ENCODE measurements at regions not wholly inside any gene's neighbourhood (a gene's known extent, or its start where the extent isn't known, plus 50 kb on each side); places are given as distances from the start of the nearest gene placed in this dataset.
"Not testable (repeated sequence)": the region's sequence is repeated elsewhere in the genome, so short reads cannot be mapped to it uniquely, and the experiment has no call there.

DNA sequence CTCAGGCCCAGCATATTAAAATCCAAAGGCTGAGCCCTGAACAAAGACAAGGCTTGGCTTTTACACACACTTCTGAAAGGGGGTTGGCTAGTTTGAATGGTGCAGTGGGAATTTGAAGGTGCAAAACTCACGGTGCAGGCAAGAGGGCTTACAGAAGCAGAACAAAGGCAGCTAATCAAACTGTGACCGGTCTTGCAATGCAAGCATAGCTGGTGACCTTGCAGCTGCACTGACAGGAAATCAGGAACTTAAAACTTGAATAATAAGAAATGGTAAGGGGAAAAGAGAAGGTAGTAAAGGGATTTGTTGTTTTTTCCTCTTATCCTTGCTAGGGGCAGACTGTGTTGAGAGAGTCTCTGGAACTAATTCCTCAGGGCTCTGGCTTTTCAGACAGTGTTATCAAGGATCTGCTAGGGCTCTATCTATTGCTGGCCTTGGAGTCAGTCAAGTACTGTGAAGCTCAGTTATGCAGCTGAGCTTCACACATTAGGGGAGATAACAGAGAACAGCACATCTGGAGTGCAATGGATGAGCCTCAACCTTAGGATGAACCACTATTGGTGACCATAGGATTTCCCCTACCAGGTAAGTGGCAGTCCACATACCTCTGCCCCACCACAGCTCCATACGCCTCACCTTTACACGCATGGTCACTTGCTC lies 97.6 kb downstream of the PPIAL4G start:
- no peak for DNase-seq

DNA sequence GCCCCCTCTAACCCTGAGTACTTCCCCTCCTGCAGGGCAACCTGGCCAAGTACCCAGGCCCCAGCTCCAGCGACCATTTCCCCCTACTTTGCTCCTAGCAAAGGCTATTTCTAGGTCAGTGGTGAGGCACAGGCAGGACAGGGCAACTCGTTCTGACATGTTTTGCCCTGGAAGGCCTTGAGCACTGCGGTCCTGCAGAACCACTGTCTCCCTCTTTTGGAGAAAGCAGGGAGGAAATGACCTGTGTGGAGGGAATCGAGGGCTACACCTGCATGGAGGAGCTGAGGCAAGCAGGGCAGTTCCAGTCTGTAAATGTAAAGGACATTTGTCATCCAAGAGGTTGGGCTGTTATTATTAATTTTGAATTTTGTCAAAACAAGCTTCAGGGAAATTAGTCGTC lies 99.1 kb downstream of the PPIAL4G start:
- no peak for DNase-seq

DNA sequence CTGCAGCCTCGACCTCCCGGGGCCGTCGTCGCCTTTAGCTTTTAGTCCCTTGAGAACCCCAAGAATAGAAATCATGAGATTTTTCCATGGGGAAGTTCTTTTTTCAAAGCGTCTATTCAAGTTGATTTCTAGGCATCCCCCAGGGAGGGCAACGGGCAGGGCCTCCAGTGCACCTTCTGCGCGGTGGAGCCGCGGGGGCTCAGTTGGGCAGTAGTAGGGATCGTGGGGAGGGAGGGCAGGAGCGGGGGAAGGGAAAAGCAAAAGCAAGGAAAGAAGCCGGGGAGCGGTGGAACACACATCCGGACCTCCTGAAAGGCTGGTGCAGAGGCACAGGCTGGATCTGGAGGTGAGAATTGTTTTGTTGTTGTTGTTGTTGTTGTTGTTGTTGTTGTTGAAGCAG lies 103.4 kb downstream of the PPIAL4G start:
- no peak for DNase-seq

DNA sequence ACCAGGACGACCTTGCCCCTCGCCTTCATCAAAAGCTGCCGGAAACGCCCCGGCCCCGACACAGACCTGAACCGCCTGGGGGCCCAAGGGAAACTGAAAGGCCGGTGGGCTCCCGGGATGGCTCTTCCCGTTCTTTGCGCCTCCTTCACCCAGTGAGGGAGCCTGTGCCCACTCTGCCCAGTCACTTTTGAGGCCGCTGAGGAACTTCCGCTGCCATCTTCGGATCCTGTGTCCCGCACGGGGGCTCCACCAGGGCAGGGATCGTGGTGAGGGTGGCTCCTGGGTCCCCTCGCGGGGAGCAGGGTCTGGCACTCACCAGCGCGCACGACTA lies 104.0 kb downstream of the PPIAL4G start:
- no peak for DNase-seq

DNA sequence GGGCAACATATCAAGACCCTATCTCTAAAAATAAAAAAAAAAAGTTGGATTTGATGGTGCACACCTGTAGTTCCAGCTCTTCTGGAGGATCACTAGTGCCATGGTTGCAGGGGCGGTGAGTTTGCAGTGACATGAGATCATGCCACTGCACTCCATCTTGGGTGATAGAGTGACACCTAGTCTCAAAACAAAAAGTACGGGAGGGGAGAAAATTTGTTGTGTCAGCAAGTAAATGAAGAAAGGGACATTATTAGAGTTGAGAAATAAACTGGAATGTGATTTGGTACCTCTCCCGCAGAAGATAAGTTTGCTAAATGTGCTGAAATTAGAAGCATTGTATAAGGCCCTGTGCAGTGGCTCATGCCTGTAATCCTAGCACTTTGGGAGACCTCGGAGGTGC lies 105.1 kb downstream of the PPIAL4G start:
- DNase-seq, result not testable (repeated sequence)

DNA sequence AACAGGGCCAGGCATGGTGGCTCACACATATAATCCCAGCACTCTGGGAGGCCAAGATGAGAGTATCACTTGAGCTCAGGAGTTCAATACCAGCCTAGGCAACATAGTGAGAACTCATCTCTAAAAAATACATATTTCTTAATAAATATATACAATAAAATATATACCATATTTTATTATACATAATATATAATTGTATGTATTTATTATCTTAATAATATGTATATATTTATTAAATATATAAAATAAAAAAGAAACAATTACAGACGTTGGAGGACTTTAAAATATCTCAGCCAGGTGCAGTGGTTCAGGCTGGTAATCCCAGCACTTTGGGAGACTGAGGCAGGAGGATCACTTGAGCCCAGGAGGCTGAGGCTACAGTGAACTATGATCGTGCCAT lies 106.1 kb downstream of the PPIAL4G start:
- not testable (repeated sequence) for DNase-seq

DNA sequence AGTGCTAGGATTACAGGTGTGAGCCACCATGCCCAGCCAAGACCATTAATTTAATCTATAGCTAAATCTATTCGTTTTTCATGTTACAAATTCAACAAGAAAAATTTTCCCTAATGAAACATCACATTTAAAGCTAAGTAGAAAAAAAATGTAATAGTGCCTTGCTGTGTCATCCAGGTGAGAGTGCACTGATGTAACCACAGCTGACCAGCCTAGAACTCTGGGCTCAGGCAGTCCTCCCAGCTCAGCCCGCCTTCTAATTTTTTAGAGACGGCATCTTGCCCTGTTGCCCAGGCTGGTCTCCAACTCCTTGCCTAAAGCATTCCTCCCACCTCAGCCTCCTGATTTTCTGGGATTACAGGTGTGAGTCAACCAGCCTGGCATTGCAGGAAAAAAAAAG lies 109.0 kb downstream of the PPIAL4G start:
- no peak for DNase-seq

DNA sequence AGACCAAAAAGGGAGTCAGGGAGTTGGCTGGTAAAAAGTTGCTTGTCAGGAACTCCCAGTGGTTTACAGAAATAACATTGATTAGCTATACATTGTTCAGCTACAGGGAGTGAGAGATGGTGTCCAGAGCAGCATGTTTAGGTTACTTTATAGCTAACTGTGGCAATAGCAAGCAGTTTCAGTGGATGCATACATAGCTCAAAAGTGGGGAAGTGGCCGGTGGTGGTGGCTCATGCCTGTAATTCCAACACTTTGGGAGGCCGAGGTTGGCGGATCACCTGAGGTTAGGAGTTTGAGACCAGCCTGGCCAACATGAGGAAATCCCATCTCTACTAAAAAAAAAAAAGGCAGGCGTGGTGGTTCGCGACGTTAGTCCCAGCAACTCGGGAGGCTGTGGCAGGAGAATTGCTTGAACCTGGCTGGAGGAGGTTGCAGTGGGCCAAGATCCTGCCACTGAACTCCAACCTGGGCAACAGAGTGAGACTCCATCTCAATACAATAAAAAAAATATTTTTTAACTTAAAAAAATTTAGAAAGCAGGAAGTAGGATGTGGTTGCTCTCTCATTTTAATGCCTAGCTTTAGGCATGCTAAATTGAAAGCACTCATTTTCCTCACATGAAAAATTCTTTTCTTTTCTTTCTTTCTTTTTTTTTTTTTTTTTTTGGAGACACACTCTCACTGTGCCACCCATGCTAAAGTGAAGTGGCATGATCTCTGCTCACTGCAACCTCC lies 109.7 kb downstream of the PPIAL4G start:
- no peak for DNase-seq

DNA sequence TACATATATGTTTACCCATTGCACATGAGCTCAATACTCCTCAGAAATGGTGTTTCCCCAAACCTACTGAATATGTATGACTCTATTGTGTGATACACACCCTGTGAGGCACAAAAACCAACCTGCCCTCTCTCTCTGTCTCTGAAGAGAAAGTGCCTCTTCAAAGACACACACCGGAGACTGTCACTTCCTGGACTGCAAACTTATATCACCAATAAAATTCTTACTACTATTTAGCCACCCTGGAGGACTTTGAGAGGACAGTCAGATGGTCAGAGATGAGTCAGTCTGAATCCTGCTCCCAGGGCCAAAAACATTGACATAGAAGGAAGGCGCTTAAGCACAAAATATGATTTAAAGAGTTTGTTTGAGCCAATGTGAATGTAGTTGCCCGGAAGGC lies 110.4 kb downstream of the PPIAL4G start:
- DNase-seq, result no peak

DNA sequence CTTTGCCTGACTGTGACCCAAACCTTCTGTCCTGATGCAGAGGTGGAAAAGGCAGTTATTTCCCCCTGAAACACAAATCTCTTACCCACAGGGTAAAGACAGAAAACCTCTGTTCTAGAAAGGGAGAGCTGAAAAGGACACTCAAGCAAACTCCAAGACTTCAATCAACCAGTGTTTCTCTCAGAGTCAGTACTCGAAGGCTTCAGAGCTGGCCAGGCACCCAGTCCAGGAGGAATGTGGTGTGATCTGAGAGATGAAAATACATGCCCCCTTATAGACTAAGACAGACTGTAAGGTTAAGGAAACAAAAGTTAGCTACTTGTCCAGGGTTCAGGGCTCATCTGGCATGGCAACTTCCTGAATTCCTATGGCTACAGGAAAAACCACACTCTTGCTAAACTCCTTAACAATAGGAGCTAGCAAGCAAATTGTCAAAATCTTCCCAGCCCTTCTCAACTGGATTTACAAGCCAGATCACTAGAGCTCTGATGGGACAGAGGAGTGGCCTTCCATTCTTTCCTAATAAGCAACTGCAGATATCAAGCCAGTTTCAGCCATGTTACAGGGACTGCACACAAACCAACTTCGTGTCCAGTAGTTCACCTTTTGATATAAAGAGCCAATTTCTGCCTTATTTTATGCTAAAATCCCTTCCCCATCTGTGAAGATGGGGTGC lies 110.9 kb downstream of the PPIAL4G start:
- not testable (repeated sequence) for DNase-seq

DNA sequence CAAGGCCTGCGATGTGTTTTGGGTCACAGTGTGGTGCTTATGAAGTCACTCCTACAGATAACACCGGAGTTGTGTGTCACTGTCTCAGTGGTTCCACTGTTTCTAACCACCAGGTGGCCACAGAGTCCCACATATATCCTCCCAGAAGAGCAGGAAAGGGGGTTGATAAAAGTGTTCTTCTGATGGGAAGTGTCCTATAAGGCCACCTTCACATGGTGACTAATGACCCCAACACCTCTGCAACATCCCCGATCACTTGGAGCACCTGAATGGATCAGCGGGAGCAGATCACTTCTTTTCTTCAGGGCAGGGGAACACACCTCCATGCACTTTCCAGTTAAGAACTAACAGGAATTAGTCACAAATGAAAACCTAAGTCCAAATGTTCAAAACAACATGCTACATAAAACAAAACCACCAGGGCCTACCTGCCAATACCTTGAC lies 111.5 kb downstream of the PPIAL4G start:
- peak; percentile 62 for DNase-seq

DNA sequence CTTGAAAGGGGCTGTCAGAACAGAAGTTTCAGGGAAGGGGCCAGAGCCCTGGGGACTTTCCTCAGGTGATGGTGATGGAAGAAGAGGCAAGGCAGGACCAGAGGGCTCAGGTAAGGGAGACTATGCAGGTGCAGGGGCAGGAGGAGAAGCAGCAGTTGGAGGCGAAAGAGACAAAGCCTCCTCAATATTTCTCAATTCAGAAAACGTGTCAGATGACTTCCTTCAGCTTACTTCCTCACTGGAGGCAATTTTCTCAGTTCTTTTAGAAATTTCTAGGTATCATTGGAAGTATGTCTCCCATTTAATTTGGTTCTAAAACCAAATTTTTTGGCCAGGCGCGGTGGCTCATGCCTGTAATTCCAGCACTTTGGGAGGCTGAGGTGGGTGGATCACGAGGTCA lies 112.4 kb downstream of the PPIAL4G start:
- DNase-seq, result not testable (repeated sequence)

DNA sequence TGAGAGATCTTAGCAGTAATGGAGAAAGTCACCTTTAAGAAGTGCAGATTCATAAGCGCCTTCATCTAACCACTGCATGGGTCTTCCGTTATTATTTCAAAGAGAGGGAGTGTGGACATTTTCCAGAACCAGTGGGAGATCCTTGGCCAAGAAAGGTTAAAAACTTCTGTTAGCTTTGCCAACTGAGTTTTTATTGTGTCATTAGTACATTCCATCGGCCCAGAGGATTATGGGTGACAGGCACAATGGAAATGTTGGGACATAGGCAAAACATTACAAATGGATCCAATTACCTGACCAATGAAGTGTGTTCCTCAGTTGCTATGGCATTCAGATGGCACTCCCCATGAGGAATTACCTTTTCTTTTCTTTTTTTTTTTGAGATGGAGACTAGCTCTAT lies 115.5 kb downstream of the PPIAL4G start:
- DNase-seq, result no peak

DNA sequence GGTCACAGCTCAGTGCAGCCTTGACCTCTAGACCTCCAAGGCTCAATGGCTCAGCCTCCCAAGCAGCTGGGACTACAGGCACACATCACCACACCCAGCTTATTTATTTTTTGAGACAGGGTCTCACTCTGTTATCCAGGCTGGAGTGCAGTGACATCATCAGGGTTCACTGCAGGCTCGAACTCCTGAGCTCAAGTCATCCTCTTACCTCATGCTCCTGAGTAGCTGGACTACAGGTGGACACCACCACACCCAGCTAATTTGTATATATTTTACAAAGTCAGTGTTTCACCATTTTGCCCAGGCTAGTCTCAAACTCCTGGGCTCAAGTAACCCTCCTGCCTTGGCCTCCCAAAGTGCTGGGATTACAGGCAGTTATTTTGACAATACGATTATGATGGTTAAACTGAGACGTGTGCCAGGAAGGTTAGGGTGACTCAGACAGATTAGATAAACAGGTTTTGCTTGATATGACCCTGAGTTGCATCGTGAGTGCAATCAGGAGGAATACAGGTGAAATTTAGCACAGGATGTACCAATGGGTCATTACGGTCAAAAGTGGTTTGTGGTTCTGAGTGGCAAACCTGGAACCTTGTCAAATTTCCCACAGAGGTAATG lies 116.9 kb downstream of the PPIAL4G start:
- DNase-seq, result not testable (repeated sequence)

DNA sequence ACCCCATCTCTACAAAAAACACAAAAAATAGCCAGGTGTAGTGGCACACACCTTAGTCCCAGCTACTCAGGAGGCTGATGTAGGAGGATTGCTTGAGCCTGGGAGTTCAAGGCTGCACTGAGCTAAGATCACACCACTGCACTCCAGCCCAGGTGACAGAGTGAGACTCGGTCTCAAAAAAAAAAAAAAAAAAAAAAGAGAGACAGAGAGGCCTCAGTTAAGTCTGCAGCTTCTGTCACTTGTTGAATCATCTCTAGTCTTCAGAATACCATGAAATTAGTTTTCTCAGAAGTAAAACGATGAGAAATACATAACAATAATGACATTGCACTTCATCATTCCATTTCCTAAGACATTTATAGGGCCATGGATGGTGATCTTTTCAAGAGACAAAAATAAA lies 118.0 kb downstream of the PPIAL4G start:
- DNase-seq, result not testable (repeated sequence)

DNA sequence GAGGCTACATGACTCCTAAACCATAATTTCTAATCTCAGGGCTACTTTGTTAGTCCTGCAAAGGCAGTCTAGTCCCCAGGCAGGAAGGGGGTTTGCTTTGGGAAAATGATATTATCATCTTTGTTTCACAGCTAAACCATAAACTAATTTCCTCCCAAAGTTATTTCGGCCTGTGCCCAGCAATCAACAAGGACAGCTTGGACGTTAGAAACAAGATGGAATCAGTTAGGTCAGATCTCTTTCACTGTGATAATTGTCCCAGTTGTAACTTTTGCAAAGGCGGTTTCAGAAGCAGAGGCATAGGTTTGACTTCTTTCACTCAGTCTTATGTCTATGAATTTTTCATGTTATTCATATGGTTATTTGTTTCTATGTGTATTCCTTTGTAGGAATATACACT lies 119.1 kb downstream of the PPIAL4G start:
- DNase-seq, result not testable (repeated sequence)

DNA sequence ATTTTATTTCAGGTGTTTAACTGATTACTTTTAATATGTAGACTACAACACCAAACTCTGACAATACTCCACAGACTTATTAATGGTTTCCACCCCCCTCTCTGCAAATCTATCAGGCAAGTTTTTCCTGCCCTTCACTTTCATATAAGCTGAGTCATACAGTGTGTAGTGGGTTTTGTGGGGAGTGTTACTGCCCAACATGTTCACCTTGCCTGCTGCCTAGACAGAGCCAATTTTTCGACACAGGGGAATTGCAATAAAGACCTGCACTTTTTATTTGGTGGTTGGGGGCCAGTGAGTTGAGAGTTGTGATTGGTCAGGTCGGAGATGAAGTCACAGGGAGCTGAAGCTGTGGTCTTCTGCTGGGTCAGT lies 119.7 kb downstream of the PPIAL4G start:
- no peak for DNase-seq

DNA sequence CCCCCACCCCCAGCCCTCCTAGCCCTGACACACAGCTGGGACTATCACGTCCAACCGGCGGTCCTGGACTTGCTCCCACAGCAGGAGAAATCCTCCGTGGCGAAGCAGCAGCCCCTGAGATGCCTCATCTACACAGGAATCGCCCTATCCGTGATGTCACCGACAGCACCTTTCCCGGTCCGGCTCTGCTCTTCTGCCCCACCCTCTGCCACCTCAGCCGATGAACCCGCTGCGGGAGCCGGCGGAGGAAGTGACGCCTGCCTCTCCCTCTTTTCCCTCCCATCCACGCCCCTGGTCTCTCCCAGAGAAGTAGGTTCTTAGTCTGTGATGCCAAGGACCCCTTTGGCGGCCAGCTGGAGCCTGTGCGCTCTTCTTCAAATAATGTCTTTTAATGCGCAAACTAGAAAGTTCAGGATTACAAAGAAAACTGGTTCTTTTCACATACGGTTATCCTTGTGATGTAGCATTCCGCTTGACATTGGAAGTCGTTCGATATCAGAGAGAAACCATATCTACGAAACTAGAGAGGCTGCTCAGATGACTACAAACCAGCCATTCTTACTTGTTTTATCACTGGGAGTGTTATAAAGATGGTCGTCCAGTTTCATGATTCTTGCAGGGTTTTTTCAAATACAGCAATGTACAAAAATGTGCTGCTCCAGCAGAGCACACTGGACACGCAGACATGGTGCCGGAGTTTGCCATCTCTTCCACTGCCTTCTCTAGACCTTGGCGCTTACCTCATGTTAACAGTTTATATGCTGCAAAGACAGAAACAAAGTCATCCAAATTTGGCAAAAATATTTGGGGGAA lies 120.3 kb downstream of the PPIAL4G start:
- DNase-seq, result no peak

DNA sequence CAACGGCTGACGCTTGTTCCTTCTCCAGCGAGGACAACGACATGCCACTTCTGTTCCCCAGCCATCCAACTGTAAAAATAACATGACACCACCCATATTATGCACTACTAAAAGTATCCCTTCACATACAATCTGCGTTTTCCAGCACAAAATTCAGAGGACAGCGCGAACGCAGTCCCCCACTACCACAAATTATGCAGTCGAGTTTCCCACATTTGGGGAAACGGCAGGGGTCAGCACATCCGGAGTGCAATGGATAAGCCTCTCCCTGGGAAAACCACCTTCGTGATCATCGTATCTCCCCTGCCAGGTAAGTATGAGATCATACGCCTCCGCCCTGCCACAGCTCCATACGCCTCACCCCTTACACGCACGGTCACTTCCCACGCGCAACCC lies 120.9 kb downstream of the PPIAL4G start:
- no peak for DNase-seq

DNA sequence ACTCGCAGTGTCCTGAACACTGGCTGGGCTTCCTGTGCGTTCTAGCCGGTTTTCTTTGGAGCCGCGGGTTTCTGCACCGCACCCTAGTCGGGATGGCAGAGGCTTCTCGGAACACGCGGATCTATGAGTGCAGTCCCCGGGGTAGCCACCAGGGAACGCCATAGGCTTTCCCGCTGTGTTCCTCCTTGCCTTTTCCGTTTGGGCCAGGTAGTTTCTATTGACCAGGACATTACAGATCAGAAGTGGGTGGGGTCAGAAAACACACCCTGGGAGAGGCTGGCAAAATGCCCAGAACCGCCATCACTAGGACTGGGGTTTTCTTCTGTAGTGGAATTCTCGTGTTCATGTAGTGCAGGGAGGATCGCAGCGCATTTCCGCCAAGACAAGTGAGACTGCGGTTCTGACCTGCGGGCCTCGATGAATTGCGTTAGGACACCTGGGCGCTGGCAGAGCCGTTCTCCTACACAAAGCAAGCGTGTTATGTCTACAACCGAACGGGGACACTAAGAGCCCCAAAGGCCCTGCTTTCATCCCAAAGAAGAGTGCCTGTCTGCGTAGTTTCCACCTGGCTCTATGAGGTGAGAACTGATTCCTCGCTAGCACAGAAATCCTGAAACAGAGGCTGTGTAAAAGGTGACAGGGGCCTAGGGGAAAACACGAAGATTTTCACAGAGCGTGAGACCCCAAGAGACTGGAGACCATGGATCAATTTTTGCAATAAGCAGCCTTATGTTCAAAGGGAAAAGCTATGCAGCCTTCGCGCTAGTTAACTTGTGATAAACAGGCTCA lies 121.5 kb downstream of the PPIAL4G start:
- DNase-seq, result peak; percentile 43

DNA sequence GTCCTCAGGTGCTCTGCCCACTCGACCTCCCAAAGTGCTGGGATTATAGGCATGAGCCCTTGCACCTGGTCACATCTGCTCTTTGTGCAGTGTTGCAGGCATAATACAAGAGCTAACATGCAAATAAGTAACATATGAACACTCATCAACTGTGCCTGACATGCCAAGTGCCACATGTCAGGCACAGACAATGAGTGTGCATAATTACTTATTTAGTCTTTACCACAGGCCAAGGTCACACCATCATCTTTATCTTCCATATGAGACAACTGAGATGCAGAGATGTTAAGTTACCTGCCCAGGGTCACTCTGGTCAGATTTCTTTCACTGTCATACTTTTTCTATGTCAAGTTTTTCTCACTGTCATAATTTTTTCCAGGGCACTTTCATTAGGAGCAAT lies 126.1 kb downstream of the PPIAL4G start:
- DNase-seq, result no peak

DNA sequence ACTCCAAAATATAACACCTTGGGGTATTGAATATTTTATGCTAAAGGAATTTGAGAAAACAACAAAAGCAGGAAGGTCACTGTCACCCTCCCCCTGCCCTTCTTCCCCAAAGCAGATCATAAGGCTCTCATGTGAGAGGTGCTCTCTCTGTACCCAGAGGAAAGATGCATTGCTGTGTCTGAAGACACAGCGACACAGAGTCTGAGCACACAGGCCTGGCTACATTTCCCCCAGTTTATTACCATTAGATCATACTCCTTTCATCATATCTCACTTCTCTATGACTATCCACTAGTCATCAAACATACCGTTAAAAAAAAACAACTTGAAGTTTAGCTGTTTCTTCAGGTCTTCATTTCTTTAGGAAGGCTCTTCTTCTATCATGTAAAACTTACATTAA lies 127.1 kb downstream of the PPIAL4G start:
- DNase-seq, result no peak

Data from NCI-H2029 (cell line).